Hepatocyte (in vitro differentiated cells): ENCODE measurements at regions not wholly inside any gene's neighbourhood (a gene's known extent, or its start where the extent isn't known, plus 50 kb on each side); places are given as distances from the start of the nearest gene placed in this dataset.

Experiments used
- CTCF ChIP-seq: fragments of 200-600 bp; sonication (generic); IDR thresholded peaks from 2 replicates; pipeline ENCODE4 v1.5.1; 2016; ENCODE audit warnings: antibody characterized with exemption, mild to moderate bottlenecking; ENCODE audit not compliant: poor library complexity
- EZH2 ChIP-seq: fragments of 200-600 bp; sonication (generic); IDR thresholded peaks from 2 replicates; pipeline ENCODE4 v1.6.1; 2016; ENCODE audit warnings: antibody characterized with exemption, mild to moderate bottlenecking, borderline replicate concordance

- no peak for TF ChIP-seq CTCF
- no peak for TF ChIP-seq EZH2
These were observed 189.6 kb upstream of the INHBA start for GRCh38 chr7:41892356-41893100.
